GM12875 (cell line): ENCODE measurements at regions not wholly inside any gene's neighbourhood (a gene's known extent, or its start where the extent isn't known, plus 50 kb on each side); places are given as distances from the start of the nearest gene placed in this dataset.

ENCODE experiments used
- H3K4me3 ChIP-seq: one replicate; pipeline ENCODE4 v1.5.1; 2011; ENCODE audit warnings: low read depth, low read length, control low read depth
- TF ChIP-seq, protein P1 (sequence below): IDR thresholded peaks from 2 replicates; pipeline ENCODE4 v1.5.1; 2011; ENCODE audit warnings: low read depth, mild to moderate bottlenecking, control low read depth, inconsistent platforms, low read length, moderate library complexity, borderline replicate concordance; ENCODE audit not compliant: insufficient read depth

GRCh38 chr1:219792337-219793021 lies 135.9 kb downstream of the SLC30A10 start:
- no peak overlapping the region for H3K4me3 ChIP-seq
- TF ChIP-seq, protein P1, sequence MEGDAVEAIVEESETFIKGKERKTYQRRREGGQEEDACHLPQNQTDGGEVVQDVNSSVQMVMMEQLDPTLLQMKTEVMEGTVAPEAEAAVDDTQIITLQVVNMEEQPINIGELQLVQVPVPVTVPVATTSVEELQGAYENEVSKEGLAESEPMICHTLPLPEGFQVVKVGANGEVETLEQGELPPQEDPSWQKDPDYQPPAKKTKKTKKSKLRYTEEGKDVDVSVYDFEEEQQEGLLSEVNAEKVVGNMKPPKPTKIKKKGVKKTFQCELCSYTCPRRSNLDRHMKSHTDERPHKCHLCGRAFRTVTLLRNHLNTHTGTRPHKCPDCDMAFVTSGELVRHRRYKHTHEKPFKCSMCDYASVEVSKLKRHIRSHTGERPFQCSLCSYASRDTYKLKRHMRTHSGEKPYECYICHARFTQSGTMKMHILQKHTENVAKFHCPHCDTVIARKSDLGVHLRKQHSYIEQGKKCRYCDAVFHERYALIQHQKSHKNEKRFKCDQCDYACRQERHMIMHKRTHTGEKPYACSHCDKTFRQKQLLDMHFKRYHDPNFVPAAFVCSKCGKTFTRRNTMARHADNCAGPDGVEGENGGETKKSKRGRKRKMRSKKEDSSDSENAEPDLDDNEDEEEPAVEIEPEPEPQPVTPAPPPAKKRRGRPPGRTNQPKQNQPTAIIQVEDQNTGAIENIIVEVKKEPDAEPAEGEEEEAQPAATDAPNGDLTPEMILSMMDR: no peak

DNA sequence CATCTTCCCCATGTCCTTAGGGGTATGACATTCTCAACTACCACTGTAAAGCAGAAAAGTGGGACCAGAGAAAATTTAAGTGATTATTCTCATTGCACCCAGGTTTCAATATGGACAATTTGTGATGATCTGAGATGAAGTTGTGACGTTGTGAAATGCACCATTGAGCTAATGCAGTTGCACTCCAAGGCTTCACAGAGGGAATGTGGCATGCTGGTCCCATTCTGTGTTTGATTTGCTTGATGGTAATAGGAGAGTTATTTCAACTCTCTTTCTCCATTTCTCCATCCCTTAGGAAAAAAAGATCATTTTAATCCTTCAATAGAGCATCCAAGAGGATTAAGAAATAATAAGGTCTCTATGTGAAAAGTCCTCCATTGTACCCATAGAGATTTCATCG lies 136.6 kb downstream of the SLC30A10 start:
- TF ChIP-seq, protein P1: no peak
- H3K4me3 ChIP-seq: no peak overlapping the region

DNA sequence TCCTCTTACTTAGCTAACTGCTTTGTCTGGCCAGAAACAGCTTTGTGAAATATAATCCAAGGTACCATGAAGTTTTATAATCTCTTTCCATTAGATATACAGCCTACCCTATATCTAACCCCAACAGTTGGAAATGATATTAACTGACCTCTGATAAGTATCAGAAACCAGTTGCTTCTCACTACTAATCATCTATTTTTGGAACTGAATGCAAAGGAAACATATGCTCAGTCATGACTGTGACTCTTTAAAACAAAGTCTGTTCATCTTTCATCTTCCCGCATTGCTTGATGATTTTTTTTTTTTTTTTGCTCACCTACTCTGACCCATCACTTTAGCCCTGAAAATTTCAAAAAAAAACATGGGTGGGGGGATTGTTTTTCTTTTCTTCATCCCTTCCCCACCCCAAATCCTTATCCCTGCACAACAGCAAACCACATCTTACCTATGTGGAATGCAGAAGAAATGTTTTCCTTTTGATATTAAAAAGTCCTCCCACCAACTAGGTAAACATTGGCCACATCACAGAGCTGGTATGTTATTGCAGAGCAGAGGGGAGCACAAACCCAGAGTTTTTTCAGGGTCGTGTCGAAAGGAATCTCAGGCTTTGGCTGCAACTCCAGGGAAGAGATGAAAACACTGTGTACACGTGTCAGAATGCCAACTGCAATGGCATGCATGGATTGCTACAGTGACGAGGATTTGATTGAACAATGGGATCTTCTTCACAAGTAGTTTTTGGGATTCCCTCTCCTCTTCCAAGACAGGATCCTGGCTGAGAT lies 137.3 kb downstream of the SLC30A10 start:
- no peak overlapping the region for H3K4me3 ChIP-seq
- TF ChIP-seq, protein P1: no peak

- H3K4me3 ChIP-seq: no peak overlapping the region
- TF ChIP-seq, protein P1: no peak
Observed at GRCh38 chr1:219788700-219789099, 139.7 kb downstream of the SLC30A10 start.

DNA sequence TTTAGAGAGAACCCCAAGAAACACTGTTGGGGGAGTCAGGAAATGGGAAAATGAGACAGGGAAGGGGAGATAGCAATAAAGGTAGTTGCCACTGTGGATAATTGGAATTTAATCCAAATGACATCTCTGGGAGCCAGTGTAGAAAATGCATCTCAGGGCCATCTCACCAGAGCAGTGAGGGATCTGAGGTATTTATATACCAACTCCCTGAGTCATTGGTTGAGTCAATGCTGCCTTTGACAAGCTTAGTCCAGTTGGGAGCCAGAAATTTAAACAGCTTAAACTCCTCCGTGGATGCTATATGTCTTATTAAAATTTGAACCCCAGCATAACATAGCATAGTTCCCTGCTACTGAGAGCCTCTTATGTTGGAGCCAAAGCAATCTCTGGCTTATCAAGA lies 140.3 kb downstream of the SLC30A10 start:
- no peak overlapping the region for H3K4me3 ChIP-seq
- TF ChIP-seq, protein P1: no peak

GRCh38 chr1:219784660-219785381 lies 143.5 kb downstream of the SLC30A10 start:
- TF ChIP-seq, protein P1: no peak
- H3K4me3 ChIP-seq: no peak overlapping the region
